ENCODE measurements at regions not wholly inside any gene's neighbourhood (a gene's known extent, or its start where the extent isn't known, plus 50 kb on each side); places are given as distances from the start of the nearest gene placed in this dataset.
A peak's percentile ranks its signal among the peaks of the same experiment; 100 is the strongest.

- TF ChIP-seq FOXP1 (CRISPR knock-in tag; IDR thresholded peaks at IDR 0.05; ENCODE audit: borderline replicate concordance) (no peak), ZSCAN18 (CRISPR knock-in tag; IDR thresholded peaks at IDR 0.05) (no peak), CREB1 (CRISPR knock-in tag; IDR thresholded peaks at IDR 0.05) (no peak), FOXP4 (CRISPR knock-in tag; IDR thresholded peaks at IDR 0.05) (no peak), HMGA2 (CRISPR knock-in tag; IDR thresholded peaks at IDR 0.05) (no peak), ZNF396 (CRISPR knock-in tag; IDR thresholded peaks at IDR 0.05; ENCODE audit: borderline replicate concordance) (no peak), NFE2L1 (CRISPR knock-in tag; IDR thresholded peaks at IDR 0.05) (no peak), ATF3 (CRISPR knock-in tag; conservative IDR thresholded peaks at IDR 0.05) (no peak), ZNF232 (CRISPR knock-in tag; IDR thresholded peaks at IDR 0.05) (no peak), KAT7 (CRISPR knock-in tag; IDR thresholded peaks at IDR 0.05; ENCODE audit: borderline replicate concordance) (no peak), ZNF512 (CRISPR knock-in tag; IDR thresholded peaks at IDR 0.05; ENCODE audit: borderline replicate concordance) (no peak)
- H3K36me3 Mint-ChIP-seq, result peaks cover 2% of the 10 kb centered on the region
- H3K4me1 Mint-ChIP-seq, result no peaks in the 10 kb centered on the region
- ChIA-PET CTCF (no interaction called here), POLR2A (no interaction called here)
- peaks cover 24% of the 10 kb centered on the region for H3K27me3 Mint-ChIP-seq (ENCODE audit: low read depth)
- no peak overlapping the region for H3K27ac Mint-ChIP-seq
- H3K9me3 Mint-ChIP-seq, result peaks cover 4% of the 10 kb centered on the region; the same call in 1 of the 2 replicates
- no peak for DNase-seq (ENCODE audit: low spot score)
- H3K4me3 Mint-ChIP-seq, result no peak overlapping the region
- no peak for ATAC-seq
These were observed 77.3 kb upstream of the TEKT1 start for GRCh38 chr17:6908807-6909206.

- Mint-ChIP-seq H3K4me1 (peaks cover 4% of the 10 kb centered on the region), H3K4me3 (no peak overlapping the region), H3K9me3 (peaks cover 4% of the 10 kb centered on the region; the same call in 1 of the 2 replicates), H3K36me3 (peaks cover 2% of the 10 kb centered on the region), H3K27me3 (ENCODE audit: low read depth) (peaks cover 44% of the 10 kb centered on the region), H3K27ac (no peak overlapping the region)
- ChIA-PET POLR2A (interaction anchor here (0.7 kb wide), 2 partner anchors 16 to 42 kb away, joined by 5 to 12 read pairs; no protein-coding TSS in a partner anchor), CTCF (interaction anchor here (0.6 to 1.9 kb wide), 37 partner anchors 9 to 1215 kb away, joined by 3 to 41 read pairs (median 5); partner anchors contain the start of genes ALOX12, RNASEK, SLC13A5 and SLC16A13)
- ATAC-seq, result no peak
- peak; percentile 46 for TF ChIP-seq CTCF (IDR thresholded peaks at IDR 0.05)
- TF ChIP-seq ZNF416 (CRISPR knock-in tag; IDR thresholded peaks at IDR 0.05), result no peak
- no peak for TF ChIP-seq NFE2L1 (CRISPR knock-in tag; IDR thresholded peaks at IDR 0.05)
- TF ChIP-seq RELA (CRISPR knock-in tag; IDR thresholded peaks at IDR 0.05; ENCODE audit: borderline replicate concordance), result no peak
- no peak for DNase-seq (ENCODE audit: low spot score)
These were observed 79.6 kb upstream of the TEKT1 start for GRCh38 chr17:6910987-6911603.
